Stimulated activated CD8-positive, alpha-beta memory T cell treated with anti-CD3 and anti-CD28 coated beads, Interleukin-12 subunit alpha, Interleukin-12 subunit beta, amount 100 ng/mL, for 4 hours (primary cell): ENCODE measurements at regions not wholly inside any gene's neighbourhood (a gene's known extent, or its start where the extent isn't known, plus 50 kb on each side); places are given as distances from the start of the nearest gene placed in this dataset.

Source experiments
- DNase-seq: peaks from one replicate; pipeline ENCODE4 v3.0.0-alpha.2; 2020; ENCODE audit warnings: low read depth

GRCh38 chr2:196535061-196535460, 104.5 kb upstream of the CCDC150 start:
- no peak for DNase-seq

GRCh38 chr2:196535742-196536141, 103.8 kb upstream of the CCDC150 start:
- DNase-seq = no peak

DNA sequence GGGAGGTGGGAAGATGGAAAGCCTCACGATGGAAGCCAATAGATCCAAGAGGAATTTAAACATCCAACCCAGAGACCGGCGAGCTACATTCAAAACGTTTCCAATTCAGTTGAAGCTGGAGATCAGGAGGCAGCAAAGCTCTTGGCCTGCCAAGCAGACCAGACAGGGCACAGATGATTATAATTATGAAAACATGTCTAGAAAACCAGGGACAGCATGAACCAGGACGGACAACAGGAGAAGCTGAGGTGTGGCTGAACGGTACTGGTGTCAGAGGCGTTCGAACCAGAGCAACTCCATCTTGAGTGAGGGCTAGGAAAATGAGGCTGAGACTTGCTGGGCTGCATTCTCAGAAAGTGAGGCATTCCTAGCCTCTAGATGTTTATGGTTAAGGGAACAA, 102.2 kb upstream of the CCDC150 start:
- no peak for DNase-seq

DNA sequence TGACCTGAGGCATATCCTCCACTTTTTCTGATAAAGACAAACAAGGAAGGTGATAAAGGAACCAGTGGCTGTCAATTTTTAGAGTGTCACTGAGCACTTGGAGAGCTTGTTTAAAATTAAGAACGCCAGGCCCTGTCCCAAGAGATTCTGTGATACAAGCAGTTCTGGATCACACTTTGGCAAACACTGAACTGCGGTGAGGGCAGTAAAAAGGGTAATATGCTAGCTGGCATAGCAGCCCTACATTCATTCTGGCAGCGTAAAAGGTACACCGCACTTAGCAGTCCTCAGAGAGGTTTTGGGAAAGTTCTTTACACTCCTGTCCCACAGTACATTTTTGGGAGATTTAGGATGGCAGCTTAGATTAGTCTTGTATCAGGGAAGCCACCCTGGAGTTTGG, 101.3 kb upstream of the CCDC150 start:
- DNase-seq = no peak

- no peak for DNase-seq
These were observed 100.9 kb upstream of the CCDC150 start for GRCh38 chr2:196538646-196539045.

DNA sequence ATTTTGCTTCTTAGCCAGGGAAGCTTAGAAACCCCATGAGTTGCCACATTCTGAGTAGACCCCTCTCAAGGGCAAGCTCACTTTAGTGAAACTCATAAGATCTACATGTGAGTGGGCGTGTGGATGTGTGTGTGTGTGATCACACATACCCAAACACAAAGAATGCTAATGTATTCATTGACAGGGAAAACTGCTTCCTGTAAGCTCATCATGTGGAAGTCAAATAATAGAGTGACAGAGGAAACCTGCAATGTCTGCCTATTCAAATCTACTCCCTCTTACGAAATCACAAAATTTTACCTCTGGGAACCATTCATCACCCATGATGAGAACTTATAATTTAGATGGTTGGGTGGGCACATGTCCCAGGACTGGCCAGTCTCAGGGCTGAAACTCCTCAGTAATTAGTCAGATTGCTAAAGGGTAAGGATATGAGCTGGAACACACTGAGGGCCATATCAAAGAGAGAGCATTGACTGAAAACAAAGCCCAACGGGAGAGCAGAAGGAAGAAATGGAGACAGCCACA, 94.5 kb upstream of the CCDC150 start:
- DNase-seq = no peak

DNA sequence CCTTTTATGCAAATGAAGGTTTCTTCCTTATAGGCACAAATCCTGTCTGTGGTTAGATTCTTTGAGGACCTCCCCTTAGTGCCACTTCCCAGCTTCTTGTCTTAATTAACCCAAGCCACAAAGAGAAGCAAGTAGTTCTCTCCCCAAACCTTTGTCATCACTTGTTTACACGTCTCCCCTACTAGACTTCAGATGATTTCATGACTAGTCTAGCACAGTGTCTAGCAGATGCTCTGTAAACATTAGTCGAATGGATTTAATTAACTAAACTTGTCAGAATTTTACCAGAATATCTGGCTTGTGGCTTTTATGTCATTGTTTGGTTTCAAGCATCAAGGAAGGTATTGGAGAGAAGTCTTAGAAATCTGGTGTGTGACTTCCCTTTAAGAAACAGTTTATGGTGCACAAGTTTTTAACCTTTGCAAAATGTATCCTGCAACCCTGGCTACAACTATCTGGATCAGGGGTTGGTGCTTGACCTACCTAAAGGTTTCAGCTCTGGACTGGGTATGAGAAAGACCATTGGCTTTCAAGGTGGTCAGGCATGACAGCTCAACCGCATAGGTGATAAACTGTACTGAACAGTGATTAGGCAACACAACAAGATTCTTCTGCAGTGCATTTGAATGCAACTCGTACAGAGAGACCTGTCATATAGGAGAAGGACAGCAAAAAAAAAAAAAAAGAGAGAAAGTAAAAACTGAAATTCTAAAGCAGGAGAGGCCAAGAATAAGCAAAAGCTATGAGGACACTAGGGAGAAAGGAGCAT, 93.2 kb upstream of the CCDC150 start:
- no peak for DNase-seq

- DNase-seq = no peak
These were observed 90.5 kb upstream of the CCDC150 start for GRCh38 chr2:196549052-196549451.

GRCh38 chr2:196551014-196551413, 88.5 kb upstream of the CCDC150 start:
- DNase-seq = no peak

- no peak for DNase-seq
These were observed 84.4 kb upstream of the CCDC150 start for GRCh38 chr2:196555161-196555560.

GRCh38 chr2:196555726-196556125, 83.8 kb upstream of the CCDC150 start:
- no peak for DNase-seq

DNA sequence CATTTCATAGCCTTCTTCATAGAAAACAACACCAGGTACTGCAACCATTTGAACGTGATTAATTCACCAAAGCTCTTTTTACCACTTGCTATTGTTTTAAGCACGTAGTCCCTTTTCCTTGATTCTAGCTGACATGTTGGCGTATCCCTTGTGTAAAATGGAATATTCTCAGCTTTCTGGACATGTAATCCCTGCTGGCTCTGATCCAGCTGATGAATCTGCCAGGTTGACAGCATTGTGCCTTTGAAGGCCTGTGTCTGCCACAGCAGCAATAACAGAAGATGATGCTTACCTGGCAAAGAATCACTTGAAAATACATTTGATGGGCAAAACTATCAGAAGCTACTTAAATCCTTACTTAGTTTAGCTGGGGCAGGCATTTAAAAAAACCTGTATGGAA, 81.0 kb upstream of the CCDC150 start:
- DNase-seq = no peak

- DNase-seq = no peak
These were observed 75.6 kb upstream of the CCDC150 start for GRCh38 chr2:196563876-196564275.

DNA sequence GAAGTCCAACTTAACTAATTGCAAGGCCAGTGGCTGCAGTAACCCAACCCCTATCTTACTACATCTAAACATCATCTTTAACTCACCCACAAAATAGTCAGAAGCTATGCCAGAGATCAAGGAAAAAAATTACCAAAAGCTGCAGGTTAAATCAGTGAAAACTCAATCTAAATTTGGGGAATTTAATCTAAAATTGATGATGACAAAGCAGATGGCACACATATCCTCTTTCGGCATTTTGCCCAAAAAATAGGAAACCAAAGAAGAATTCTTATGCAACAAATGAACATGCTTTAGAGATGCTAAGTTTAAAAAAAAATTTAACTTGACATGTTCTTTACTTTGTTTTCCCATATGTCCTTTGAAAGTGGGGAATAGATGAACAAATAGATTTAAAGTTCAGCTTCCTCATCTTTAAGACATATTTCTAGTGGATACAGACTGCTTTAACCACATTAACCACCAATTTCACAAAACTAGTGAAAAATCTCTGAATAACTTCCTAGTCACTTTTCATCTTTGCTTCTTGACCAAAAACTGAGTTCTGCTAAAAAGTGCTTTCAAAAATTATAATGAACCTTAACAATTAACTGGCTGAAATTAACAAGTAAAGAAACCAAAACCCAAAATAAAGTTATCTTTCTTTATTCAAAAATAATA, 74.3 kb upstream of the CCDC150 start:
- no peak for DNase-seq

DNA sequence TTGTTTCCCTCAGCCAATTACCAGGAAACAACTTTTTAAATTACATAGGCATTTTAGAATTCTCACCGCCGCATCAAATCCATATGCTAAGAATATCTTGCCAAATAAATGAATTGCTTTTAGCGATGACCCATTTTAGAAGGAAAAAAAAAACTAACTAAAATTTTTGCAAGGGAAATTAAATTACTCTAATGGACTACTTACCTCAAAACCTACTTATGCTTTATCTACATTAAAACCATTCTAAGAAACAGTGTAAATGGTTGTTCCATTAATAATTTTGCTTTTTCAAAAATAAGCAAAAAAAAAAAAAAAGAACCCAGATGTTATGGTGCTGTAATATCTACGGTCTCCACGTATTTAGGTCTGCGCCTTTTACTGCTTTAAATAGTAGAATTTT, 73.5 kb upstream of the CCDC150 start:
- DNase-seq = no peak

GRCh38 chr2:196566961-196567666, 72.4 kb upstream of the CCDC150 start:
- no peak for DNase-seq

- DNase-seq = no peak
These were observed 71.0 kb upstream of the CCDC150 start for GRCh38 chr2:196568506-196568905.

DNA sequence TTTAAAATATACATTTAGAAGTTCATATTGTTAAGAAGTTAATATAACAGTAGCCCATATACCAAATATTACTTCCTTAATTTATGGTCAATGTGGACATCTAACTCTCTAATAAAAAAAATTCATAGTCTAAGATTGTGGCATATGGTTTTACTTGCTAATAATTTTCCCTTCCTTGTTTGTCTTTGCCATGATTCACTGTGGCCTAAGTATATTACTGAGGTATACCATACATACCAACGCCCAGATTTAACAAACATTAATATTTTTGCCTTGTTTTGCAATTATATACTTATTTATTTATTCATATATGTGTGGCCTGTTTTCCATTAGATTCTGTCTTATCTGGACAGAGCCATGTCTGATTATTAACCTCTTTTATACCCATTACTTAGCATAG, 54.6 kb upstream of the CCDC150 start:
- DNase-seq = no peak

- DNase-seq = no peak
These were observed 53.0 kb upstream of the CCDC150 start for GRCh38 chr2:196586511-196586991.

DNA sequence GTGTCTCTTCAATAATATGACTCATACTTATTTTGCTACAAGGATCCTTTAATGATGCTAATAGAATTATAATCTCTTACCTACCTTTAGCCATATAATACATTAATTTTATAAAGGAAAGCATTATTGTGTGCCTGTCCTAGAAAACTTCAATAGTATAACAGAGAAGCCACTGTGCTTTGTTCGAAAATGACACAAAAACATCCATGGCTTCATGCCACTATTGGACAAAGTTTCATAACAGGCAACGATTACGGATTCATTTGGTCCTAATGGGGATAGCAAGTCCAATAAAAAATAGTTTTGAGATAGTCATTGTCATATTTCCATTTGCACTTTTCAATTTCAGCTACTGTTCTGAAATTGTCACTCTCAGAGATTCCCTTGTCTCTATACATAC, 52.5 kb upstream of the CCDC150 start:
- no peak for DNase-seq

DNA sequence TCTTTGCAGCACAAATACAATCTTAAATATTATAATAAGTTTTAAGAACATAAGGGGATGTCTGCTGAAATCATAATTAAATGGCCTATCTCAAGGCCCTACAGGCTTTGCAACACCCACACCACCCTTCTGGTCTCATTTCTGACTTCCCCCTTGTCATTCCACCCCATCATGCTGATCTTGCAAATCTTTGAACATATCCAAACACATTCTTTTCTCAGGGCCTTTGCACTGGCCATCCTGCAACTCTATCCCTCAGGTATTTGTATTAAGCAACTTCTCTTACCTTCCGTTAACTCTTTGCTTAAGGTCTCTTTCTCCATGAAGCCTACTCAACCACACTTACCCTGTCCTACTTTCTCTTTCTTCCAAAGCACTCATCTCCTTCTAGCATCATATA, 51.8 kb upstream of the CCDC150 start:
- no peak for DNase-seq

GRCh38 chr2:196589419-196589818, 50.1 kb upstream of the CCDC150 start:
- DNase-seq = no peak
